Brain microvascular endothelial cell (primary cell): ENCODE measurements at regions not wholly inside any gene's neighbourhood (a gene's known extent, or its start where the extent isn't known, plus 50 kb on each side); places are given as distances from the start of the nearest gene placed in this dataset.

ENCODE experiments used
- DNase-seq: peaks from one replicate; pipeline ENCODE4 v3.0.0-alpha.2; 2020
- H3K27ac ChIP-seq: fragments of 250-450 bp; sonication (Bioruptor Pico); 2 replicates; pipeline ENCODE4 v1.5.1; 2020; ENCODE audit warnings: mild to moderate bottlenecking, moderate library complexity
- H3K27me3 ChIP-seq: fragments of 250-450 bp; sonication (Bioruptor Pico); replicated peaks from 2 replicates; pipeline ENCODE4 v1.5.1; 2020; ENCODE audit warnings: mild to moderate bottlenecking
- H3K36me3 ChIP-seq: fragments of 250-450 bp; sonication (Bioruptor Pico); replicated peaks from 2 replicates; pipeline ENCODE4 v1.5.1; 2020; ENCODE audit warnings: mild to moderate bottlenecking
- H3K4me3 ChIP-seq: 2 replicates; pipeline ENCODE4 v1.5.1; 2011; ENCODE audit warnings: low read depth, mild to moderate bottlenecking, control low read depth, low read length, moderate library complexity
- in situ Hi-C: cut with HindIII; loops from 2 replicates; pipeline ENCODE4 v1.10.0; 2017; ENCODE audit warnings: low sequenced_read_pairs, low pct_ligation_motif_present
- TF ChIP-seq, protein P1 (sequence below): IDR thresholded peaks from 2 replicates; pipeline ENCODE4 v1.5.1; 2011; ENCODE audit warnings: low read depth, mild to moderate bottlenecking, moderate library complexity, low read length, control low read depth, inconsistent platforms; ENCODE audit errors: missing control alignments

DNA sequence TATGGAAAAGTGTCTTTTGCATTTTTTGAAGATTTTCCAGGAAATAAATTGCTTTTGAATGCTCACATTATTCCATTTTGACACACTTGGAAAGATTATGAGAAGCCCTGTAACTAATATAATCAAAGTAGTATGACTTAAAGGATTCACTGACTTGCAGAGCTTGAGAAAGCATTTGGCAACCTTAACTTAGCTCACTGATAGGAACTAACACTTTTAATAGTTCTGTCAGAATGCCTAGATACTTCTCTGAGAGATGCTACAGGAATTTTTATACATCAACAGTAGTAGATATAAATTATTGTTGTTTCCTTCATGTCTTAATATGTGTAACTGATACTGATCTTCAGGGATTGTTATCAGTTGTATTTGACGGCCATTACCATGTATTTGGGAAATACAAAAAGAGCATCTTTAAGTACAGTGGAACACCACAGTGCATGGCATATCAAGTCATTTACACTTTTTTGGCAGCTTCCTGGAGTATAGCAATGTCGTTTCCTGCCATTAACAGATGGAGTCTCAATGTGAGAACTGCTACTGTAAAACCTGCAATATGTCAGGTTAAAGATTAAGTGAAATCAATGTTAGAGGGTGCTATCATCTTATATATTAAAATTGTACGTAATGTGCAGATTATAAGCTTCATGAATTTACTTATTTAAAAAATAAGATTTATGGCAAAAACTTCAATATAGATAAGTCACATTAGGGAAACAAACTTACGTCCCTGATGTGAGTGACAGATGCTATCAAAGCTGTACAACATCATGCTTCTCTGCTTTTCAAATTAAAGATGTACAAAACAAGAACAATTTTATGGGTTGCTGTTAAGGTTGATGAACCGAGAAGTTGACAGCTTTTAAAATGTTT lies 1159.8 kb upstream of the MIR17HG start:
- H3K27me3 ChIP-seq: no peaks in the 10 kb centered on the region
- in situ Hi-C loops: no loop called here
- no peak overlapping the region for H3K27ac ChIP-seq
- TF ChIP-seq, protein P1, sequence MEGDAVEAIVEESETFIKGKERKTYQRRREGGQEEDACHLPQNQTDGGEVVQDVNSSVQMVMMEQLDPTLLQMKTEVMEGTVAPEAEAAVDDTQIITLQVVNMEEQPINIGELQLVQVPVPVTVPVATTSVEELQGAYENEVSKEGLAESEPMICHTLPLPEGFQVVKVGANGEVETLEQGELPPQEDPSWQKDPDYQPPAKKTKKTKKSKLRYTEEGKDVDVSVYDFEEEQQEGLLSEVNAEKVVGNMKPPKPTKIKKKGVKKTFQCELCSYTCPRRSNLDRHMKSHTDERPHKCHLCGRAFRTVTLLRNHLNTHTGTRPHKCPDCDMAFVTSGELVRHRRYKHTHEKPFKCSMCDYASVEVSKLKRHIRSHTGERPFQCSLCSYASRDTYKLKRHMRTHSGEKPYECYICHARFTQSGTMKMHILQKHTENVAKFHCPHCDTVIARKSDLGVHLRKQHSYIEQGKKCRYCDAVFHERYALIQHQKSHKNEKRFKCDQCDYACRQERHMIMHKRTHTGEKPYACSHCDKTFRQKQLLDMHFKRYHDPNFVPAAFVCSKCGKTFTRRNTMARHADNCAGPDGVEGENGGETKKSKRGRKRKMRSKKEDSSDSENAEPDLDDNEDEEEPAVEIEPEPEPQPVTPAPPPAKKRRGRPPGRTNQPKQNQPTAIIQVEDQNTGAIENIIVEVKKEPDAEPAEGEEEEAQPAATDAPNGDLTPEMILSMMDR: no peak
- no peak for DNase-seq
- H3K36me3 ChIP-seq: no peaks in the 10 kb centered on the region
- H3K4me3 ChIP-seq: no peak overlapping the region

DNA sequence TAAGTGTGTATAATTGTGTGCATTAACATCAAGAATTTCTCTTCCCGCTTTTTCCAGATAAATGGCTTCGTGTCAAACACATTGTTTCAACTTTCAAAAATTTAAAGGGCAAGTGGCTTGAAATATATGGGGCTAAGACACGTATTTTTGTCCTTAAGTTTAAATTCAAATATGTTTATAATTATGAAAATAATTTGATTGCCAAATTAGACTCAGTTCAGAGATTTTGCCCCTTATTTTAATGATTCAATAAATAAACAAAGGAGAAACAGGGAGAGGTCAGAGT lies 1159.2 kb upstream of the MIR17HG start:
- in situ Hi-C loops: no loop called here
- Histone ChIP-seq H3K27me3 (no peaks in the 10 kb centered on the region), H3K27ac (no peak overlapping the region), H3K4me3 (no peak overlapping the region), H3K36me3 (no peaks in the 10 kb centered on the region)
- no peak for DNase-seq
- TF ChIP-seq, protein P1: no peak

DNA sequence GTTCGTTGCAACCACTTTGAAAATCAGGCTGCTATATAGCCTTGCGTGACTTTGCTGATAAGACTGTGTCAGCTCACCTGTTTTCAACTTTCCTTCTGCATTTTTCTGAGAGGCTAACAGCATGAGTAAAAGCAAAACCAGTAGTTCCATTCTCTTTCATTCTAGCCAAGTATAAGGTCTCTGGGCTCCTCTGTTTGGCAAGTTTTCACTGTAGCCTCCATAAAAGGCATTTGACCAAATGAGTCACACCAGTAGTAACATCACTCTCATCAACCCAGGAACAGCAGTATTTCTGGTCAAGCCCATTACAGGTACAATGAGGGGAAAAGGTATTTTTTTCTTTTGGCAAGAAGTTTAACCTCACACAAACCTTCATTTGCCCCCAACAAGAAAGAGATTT lies 1149.8 kb upstream of the MIR17HG start:
- in situ Hi-C loops: no loop called here
- Histone ChIP-seq H3K27ac (no peak overlapping the region), H3K4me3 (no peak overlapping the region), H3K36me3 (no peaks in the 10 kb centered on the region), H3K27me3 (no peaks in the 10 kb centered on the region)
- DNase-seq: no peak
- TF ChIP-seq, protein P1: no peak

DNA sequence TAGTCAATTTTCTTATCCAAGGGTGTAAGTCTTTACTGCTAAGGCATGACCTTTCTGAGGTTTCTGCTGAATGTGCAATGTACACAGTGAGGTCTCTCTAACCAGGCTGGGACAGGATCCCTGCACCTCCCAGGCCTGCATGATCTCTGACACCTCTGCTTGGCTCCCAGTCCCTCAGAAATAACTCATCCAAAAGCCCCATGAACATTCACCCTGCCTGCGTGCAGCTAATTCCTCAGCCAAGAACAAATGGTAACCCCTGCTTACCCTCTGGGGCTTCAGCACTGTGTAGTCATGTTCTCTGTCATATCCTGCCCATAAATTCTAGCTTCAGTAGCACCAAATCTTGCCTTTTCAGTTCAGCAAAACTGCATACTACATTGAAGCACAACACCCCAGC lies 1146.3 kb upstream of the MIR17HG start:
- no peak for DNase-seq
- no peaks in the 10 kb centered on the region for H3K27me3 ChIP-seq
- no peak overlapping the region for H3K4me3 ChIP-seq
- no peak overlapping the region for H3K27ac ChIP-seq
- in situ Hi-C loops: no loop called here
- H3K36me3 ChIP-seq: no peaks in the 10 kb centered on the region
- TF ChIP-seq, protein P1: no peak

DNA sequence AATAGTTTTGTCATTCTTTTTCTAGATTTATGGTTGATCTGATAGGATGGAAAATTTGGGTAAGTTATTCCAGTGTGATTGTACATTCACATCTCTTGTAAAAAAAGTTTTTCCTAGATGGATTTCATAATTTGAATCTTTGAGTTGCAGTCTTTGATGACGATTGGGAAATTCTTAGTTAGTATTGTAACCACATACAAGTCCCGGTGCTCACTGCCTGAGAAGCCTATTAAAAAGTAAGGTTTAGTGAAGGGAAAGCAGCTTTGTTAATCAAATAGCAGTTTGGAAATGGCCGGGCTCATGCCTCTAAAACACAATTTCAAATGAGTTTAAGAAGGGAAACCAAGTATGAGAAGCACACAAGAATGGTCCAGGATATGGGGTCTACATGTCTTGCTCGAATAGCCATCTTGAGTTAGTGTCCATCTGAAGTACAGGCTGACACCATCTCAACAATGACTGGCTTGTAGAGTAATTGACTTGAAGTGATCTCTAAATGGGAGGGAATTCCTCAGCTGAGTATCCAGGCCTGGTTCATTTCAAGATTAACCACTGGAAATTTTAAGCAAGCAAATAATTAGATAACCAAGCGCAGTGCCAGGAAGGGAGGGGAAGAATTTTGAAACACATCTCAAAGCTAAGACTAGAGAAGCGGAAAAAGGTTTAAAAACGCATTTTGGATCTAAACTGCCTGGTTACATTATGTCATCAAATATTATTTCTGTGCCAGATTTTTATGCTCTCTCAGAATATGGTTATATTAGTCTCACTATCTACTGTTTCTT lies 1145.6 kb upstream of the MIR17HG start:
- in situ Hi-C loops: no loop called here

More for the DNA sequence above, 1145.6 kb upstream of the MIR17HG start:
- H3K27ac ChIP-seq: no peak overlapping the region
- DNase-seq: no peak
- no peaks in the 10 kb centered on the region for H3K36me3 ChIP-seq
- no peaks in the 10 kb centered on the region for H3K27me3 ChIP-seq
- TF ChIP-seq, protein P1: no peak
- no peak overlapping the region for H3K4me3 ChIP-seq
